Hepatocyte (in vitro differentiated cells): ENCODE measurements at regions not wholly inside any gene's neighbourhood (a gene's known extent, or its start where the extent isn't known, plus 50 kb on each side); places are given as distances from the start of the nearest gene placed in this dataset.

Experiments used
- CTCF ChIP-seq: fragments of 200-600 bp; sonication (generic); IDR thresholded peaks from 2 replicates; pipeline ENCODE4 v1.5.1; 2016; ENCODE audit warnings: antibody characterized with exemption, mild to moderate bottlenecking; ENCODE audit not compliant: poor library complexity
- EZH2 ChIP-seq: fragments of 200-600 bp; sonication (generic); IDR thresholded peaks from 2 replicates; pipeline ENCODE4 v1.6.1; 2016; ENCODE audit warnings: antibody characterized with exemption, mild to moderate bottlenecking, borderline replicate concordance

- no peak for TF ChIP-seq CTCF
- TF ChIP-seq EZH2 = no peak
Measured at GRCh38 chr5:136886608-136887007, 521.3 kb upstream of the TRPC7 start.
